Esophagus (tissue), 2 donors: ENCODE measurements at regions not wholly inside any gene's neighbourhood (a gene's known extent, or its start where the extent isn't known, plus 50 kb on each side); places are given as distances from the start of the nearest gene placed in this dataset.
"Not testable (repeated sequence)": the region's sequence is repeated elsewhere in the genome, so short reads cannot be mapped to it uniquely, and the experiment has no call there.

ENCODE experiments used
- H3K27ac ChIP-seq, 2 donors: one replicate each; pipeline ENCODE4 v1.5.1; 2013; ENCODE audit warnings: low read depth in 2 of 2, mild to moderate bottlenecking in 2 of 2, inconsistent platforms in 1 of 2, low read length in 1 of 2, moderate library complexity in 1 of 2
- H3K27me3 ChIP-seq, 2 donors: one replicate each; pipeline ENCODE4 v1.6.1; 2013; ENCODE audit warnings: low read length in 2 of 2, control low read depth in 1 of 2, mild to moderate bottlenecking in 1 of 2; ENCODE audit not compliant: insufficient read depth in 2 of 2, control insufficient read depth in 1 of 2
- H3K36me3 ChIP-seq, 2 donors: one replicate each; pipeline ENCODE4 v1.6.1; 2013; ENCODE audit warnings: low read length in 1 of 2; ENCODE audit not compliant: control insufficient read depth in 2 of 2, insufficient read depth in 2 of 2
- H3K4me1 ChIP-seq, 2 donors: one replicate each; pipeline ENCODE4 v1.6.1; 2013; ENCODE audit warnings: low read length in 1 of 2; ENCODE audit not compliant: control insufficient read depth in 2 of 2, insufficient read depth in 2 of 2
- H3K4me3 ChIP-seq, 2 donors: one replicate each; pipeline ENCODE4 v1.5.1; 2013; ENCODE audit warnings: low read length in 2 of 2, mild to moderate bottlenecking in 2 of 2, low read depth in 1 of 2, moderate library complexity in 1 of 2
- H3K9me3 ChIP-seq, 2 donors: one replicate each; pipeline ENCODE4 v1.6.1; 2013; ENCODE audit warnings: mild to moderate bottlenecking in 2 of 2, low read depth in 1 of 2, low read length in 1 of 2, moderate library complexity in 1 of 2; ENCODE audit not compliant: control insufficient read depth in 2 of 2, insufficient read depth in 1 of 2
- WGBS, 2 donors: extraction: QIAGEN DNeasy Blood & Tissue Kit; methylation state at CpG; one replicate each; pipeline ENCODE4 v1.1.7; 2013; 5-methylcytosine and 5-hydroxymethylcytosine counted together
- donor health status: healthy with polysubstance abuse.
- donor health status: Bipolar disorder and iron deficiency.

GRCh38 chr7:65285906-65286864 lies 87.5 kb upstream of the ZNF92 start:
- 76 to 80% methylated on average over 3 of the region's 3 CpGs for WGBS, 2 donors
- Histone ChIP-seq H3K27ac (no peak overlapping the region), H3K9me3 (no peaks in the 10 kb centered on the region), H3K4me1 (no peaks in the 10 kb centered on the region), H3K27me3 (no peaks in the 10 kb centered on the region), H3K4me3 (no peak overlapping the region), H3K36me3 (no peaks in the 10 kb centered on the region)

GRCh38 chr7:65285241-65285640 lies 88.4 kb upstream of the ZNF92 start:
- H3K9me3 ChIP-seq, H3K4me1 ChIP-seq, H3K27ac ChIP-seq, H3K36me3 ChIP-seq, H3K27me3 ChIP-seq, H3K4me3 ChIP-seq: not testable (repeated sequence)
- WGBS, 2 donors: 92 to 97% methylated on average over 2 of the region's 2 CpGs

- Histone ChIP-seq H3K9me3 (no peaks in the 10 kb centered on the region), H3K4me3 (no peak overlapping the region), H3K27ac (no peak overlapping the region), H3K36me3 (no peaks in the 10 kb centered on the region), H3K27me3 (no peaks in the 10 kb centered on the region), H3K4me1 (no peaks in the 10 kb centered on the region)
- 85 to 90% methylated on average over 2 of the region's 2 CpGs for WGBS, 2 donors
Observed at GRCh38 chr7:65279795-65280194, 93.9 kb upstream of the ZNF92 start.

GRCh38 chr7:65276822-65277221 lies 96.8 kb upstream of the ZNF92 start:
- Histone ChIP-seq H3K9me3 (no peaks in the 10 kb centered on the region), H3K27me3 (no peaks in the 10 kb centered on the region), H3K4me1 (no peaks in the 10 kb centered on the region), H3K27ac (no peak overlapping the region), H3K36me3 (no peaks in the 10 kb centered on the region), H3K4me3 (no peak overlapping the region)

GRCh38 chr7:65271502-65271901 lies 102.2 kb upstream of the ZNF92 start:
- H3K36me3 ChIP-seq, H3K4me3 ChIP-seq, H3K27ac ChIP-seq, H3K4me1 ChIP-seq, H3K9me3 ChIP-seq, H3K27me3 ChIP-seq: not testable (repeated sequence)
- WGBS, 2 donors: 94% methylated on average over 2 of the region's 2 CpGs

GRCh38 chr7:65269150-65269856 lies 104.4 kb upstream of the ZNF92 start:
- Histone ChIP-seq H3K27me3 (peaks cover 0 to 2% of the 10 kb centered on the region in 2 donors), H3K36me3 (no peaks in the 10 kb centered on the region), H3K4me3 (no peak overlapping the region), H3K4me1 (peaks cover 4 to 9% of the 10 kb centered on the region in 2 donors), H3K9me3 (no peaks in the 10 kb centered on the region), H3K27ac (no peak overlapping the region)
- WGBS, 2 donors: 1 to 4% methylated on average over 31 to 37 of the region's 37 CpGs

GRCh38 chr7:65268782-65269149 lies 104.9 kb upstream of the ZNF92 start:
- H3K27me3 ChIP-seq: peaks cover 0 to 2% of the 10 kb centered on the region in 2 donors
- H3K4me3 ChIP-seq: no peak overlapping the region
- no peak overlapping the region for H3K27ac ChIP-seq
- peaks cover 4 to 9% of the 10 kb centered on the region in 2 donors for H3K4me1 ChIP-seq
- H3K36me3 ChIP-seq: no peaks in the 10 kb centered on the region
- H3K9me3 ChIP-seq: no peaks in the 10 kb centered on the region
- WGBS, 2 donors: 54 to 55% methylated on average over 3 of the region's 3 CpGs

- Histone ChIP-seq H3K27me3 (peaks cover 0 to 2% of the 10 kb centered on the region in 2 donors), H3K36me3 (no peaks in the 10 kb centered on the region), H3K9me3 (no peaks in the 10 kb centered on the region), H3K4me3 (no peak overlapping the region), H3K4me1 (peaks cover 4 to 9% of the 10 kb centered on the region in 2 donors), H3K27ac (no peak overlapping the region)
- 59 to 65% methylated on average over 7 of the region's 7 CpGs for WGBS, 2 donors
Observed at GRCh38 chr7:65265933-65266519, 107.6 kb upstream of the ZNF92 start.

- H3K9me3 ChIP-seq: no peaks in the 10 kb centered on the region
- no peaks in the 10 kb centered on the region for H3K36me3 ChIP-seq
- WGBS, 2 donors: 84 to 86% methylated on average over 5 of the region's 5 CpGs
- peaks cover 0 to 6% of the 10 kb centered on the region in 2 donors for H3K4me1 ChIP-seq
- H3K27me3 ChIP-seq: no peaks in the 10 kb centered on the region
- H3K27ac ChIP-seq: no peak overlapping the region
- no peak overlapping the region for H3K4me3 ChIP-seq
Observed at GRCh38 chr7:65264258-65264657, 109.4 kb upstream of the ZNF92 start.
